Activated T-cell treated with anti-CD3 and anti-CD28 coated beads, Interleukin-2, amount 50 U/mL, for 1 hour (primary cell): ENCODE measurements at regions not wholly inside any gene's neighbourhood (a gene's known extent, or its start where the extent isn't known, plus 50 kb on each side); places are given as distances from the start of the nearest gene placed in this dataset.
"Not testable (repeated sequence)": the region's sequence is repeated elsewhere in the genome, so short reads cannot be mapped to it uniquely, and the experiment has no call there.

Experiments
- DNase-seq: peaks from one replicate; pipeline ENCODE4 v3.0.0-alpha.2; 2020

DNA sequence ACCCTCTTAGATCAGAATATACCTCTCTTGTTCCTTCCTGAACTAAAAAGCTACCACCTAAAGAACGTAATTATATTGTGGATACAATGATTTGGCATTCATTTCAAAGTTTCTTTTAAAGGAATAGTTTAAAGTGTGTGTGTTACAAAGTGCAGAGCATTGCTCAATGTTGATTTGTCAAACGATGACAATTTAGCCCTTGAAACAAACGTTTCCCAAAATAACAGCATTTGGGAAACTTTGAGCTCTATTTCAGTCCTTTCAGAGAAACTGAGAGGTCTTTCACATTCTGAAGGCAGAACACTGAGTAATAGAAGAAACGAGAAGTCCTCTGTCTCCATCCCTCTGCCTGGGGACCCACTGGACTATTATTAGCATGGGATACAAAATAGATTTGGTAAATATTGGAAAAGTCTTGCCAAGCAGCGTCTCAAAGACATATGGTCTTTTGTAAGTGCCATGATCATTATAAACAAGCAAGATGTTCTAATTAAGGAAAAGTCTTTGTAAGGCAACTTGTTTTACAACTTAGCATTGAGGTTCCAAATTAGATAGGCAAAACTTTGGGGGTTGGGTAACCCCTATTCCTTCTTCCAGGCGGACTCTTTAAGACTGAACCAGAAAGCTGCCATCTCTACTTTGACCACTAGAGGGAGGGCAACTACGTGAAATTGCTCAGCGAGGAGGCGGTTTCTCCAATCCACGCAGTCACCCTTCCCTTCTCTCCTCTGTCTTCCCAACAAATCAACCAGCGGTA, 208.8 kb downstream of the RNF144B start:
- no peak for DNase-seq

DNA sequence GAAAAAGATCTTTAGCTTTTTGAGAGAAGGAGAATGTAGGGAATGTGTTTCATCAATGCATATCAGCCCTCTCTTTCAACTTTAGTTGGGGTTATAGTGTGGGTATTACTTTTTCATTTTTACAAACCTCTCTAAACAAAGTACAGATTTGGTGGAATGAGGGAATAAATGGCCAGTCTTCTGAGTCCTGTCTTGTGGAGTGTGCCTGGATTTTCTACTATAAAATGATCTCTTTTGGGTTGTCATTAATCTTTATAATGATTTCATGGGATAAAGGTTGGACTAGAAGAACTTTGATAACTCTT, 209.3 kb downstream of the RNF144B start:
- DNase-seq: no peak

DNA sequence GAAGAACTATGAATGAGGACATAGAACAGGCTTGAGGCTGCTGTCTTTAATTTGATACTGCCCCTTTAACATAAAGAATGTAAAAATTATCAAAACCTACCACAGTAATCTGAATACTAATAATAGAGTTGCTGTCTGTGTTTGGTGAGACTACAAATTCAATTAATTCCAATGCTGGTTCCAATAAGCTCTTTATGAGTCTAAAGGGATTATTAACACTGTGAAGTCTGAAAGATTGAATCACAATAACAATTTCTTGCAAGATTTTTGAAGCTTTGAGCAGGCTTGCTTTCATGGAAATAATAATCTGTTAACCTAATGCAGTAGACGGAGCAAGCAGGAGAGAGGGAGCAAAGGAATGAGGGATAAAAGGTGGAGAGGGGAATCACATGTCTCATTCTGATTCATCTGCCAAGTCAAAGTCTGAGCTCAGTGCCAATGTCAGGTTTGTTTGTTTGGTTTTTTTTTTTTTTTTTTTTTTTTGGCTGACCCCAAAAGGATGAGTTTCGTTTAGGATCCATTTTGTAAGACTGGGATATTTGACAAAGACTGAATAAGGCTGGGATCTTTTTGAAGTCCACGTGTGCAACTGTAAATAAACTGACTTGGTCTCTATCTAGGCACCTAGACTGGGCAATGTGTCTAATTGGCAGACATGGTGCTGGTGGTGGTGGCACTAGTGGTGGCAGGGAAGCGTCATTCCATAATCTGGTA, 211.6 kb downstream of the RNF144B start:
- no peak for DNase-seq

- no peak for DNase-seq
Observed at GRCh38 chr6:18600255-18600654, 213.1 kb downstream of the RNF144B start.

DNA sequence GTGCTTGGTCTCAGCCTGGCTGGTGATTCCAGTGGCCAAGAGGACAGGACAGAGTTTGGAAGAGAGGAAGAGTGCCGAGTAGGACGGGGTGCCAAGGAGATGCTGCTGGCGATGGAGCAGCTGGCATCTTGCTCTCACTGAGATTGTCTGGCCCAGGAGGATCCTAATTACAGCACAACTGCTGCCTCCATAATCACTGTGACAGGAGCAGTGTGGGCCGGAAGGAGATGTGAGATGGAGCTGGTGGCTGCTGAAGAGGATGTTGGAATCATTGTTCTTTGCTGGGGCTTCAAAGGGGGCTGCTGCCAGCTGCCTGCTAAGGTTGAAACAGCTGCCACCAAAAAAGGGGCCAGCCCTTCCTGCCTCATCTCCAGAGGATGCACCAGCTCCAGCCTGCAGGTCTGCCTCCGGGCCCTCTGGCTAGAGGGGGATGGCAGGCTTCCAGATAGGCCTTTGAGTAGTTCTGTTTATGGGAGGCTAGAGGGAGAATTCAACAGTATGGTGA, 214.4 kb downstream of the RNF144B start:
- DNase-seq: no peak

DNA sequence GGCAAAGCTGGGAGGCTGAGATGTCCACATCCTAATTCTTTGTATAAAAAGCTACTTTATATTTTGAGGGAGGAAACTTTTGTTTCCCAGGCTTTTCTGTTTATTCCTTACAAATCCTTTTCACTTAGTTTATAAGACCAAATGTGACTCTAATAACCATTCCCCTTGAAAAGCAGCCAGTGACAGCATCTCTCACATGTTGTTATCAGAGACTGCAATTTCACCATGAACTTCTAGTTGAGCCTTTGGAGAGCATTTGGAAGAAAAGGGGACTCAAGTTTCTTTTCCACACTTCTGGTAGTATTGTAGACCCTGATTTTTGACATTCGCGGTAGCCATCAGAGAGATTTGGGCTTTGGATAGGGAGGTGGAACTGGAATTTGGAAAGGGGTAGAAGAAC, 215.8 kb downstream of the RNF144B start:
- no peak for DNase-seq

DNA sequence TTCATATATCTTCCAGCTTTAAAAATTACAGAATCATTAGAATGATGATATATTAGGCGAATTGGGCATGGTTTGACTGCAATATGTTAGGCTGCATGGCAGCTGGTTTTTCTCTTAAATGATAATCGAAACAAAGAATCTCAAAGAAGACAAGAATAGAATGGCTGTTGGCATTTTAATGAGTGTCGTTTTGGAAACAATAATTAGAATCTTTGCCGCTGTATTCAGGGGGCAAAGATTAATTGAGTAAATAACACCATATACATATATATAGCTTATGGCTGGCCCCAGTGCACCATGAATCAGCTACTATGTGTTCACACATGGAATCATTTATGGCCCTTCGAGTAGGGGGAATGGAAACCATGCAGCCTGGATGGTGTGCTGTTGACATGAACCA, 216.2 kb downstream of the RNF144B start:
- DNase-seq: no peak

GRCh38 chr6:18605841-18606240, 218.7 kb downstream of the RNF144B start:
- no peak for DNase-seq

DNA sequence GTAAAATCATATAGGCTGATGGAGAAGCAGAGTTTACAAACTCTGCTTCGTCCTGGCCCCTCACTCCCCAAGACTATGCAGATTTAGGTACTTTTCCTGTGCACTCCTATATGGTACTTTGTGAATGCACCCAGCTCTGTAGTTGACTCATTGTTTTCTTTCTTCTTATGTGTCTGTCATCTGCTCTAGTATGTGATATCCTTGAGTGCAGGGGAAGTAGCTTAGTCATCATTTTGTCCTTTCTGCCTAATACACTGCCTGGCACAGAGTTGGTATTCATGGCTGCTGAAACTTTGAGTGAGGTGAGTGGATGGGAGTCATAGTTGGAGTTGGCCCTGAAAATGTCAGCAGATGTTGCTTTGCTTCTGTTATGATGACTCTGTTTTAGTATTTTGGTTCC, 222.6 kb downstream of the RNF144B start:
- no peak for DNase-seq

GRCh38 chr6:18613319-18613925, 226.3 kb downstream of the RNF144B start:
- no peak for DNase-seq

- no peak for DNase-seq
Observed at GRCh38 chr6:18629571-18629970, 242.4 kb downstream of the RNF144B start.

DNA sequence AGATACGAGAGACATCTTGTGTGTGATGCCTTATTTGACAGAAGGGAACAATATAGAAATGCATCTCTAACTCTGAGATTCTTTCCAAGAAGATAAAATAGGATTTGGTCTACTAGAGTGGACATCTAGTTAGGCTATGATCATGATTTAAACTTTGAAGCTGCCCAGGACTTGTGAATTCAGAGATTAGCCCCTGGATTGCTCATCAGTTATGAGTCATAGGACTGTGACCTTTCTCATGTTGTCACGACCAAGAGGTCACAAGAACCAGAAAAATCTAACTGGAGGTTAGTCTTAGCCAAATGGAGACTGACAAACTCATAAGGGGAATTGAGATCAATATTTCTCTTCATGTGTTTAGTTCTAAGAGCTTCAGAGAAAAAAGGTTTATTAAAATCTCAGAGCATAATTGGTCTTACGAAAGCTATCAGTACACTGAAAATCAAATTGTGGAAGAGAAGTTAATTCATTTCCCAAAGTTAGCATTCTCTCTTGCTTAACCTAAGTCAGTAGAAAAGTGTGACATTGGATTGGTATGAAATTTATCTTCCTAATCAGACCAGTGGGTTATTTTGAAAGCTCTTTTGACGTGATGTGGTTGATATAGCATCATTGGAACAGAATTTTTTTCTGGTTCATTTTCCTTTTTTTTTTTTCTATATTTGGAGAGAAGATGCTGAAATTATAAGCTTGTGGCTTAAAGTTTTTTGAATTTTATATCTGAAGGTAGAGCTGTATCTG, 245.7 kb downstream of the RNF144B start:
- no peak for DNase-seq

DNA sequence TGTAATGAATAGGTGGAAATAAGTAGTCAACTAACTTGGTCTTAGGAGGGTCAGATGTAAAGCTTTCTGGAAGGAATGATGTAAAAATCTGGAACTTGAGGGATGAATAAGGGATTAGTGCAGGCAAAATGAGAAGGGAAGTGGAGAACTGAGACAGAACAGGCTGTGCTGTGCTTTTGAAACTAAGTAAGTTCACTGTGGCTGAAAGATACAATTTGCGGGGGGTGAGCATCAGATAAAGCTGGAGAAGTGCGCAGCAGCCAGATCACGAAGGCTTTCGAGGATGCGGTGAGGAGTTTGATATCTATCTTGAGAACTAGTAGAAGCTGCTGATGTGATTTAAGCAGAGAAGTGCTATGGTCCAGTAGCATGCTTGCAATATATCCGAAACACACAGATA, 247.8 kb downstream of the RNF144B start:
- DNase-seq: no peak

GRCh38 chr6:18640134-18640533, 253.0 kb downstream of the RNF144B start:
- no peak for DNase-seq

GRCh38 chr6:18640754-18641153, 253.6 kb downstream of the RNF144B start:
- DNase-seq: no peak

GRCh38 chr6:18654821-18655220, 267.7 kb downstream of the RNF144B start:
- no peak for DNase-seq

GRCh38 chr6:18656506-18656905, 269.4 kb downstream of the RNF144B start:
- DNase-seq: no peak

GRCh38 chr6:18659994-18660393, 272.8 kb downstream of the RNF144B start:
- DNase-seq: not testable (repeated sequence)

- no peak for DNase-seq
Observed at GRCh38 chr6:18663011-18663410, 275.9 kb downstream of the RNF144B start.

GRCh38 chr6:18664401-18664800, 277.3 kb downstream of the RNF144B start:
- no peak for DNase-seq

GRCh38 chr6:18667612-18668011, 280.5 kb downstream of the RNF144B start:
- DNase-seq: no peak

- no peak for DNase-seq
Observed at GRCh38 chr6:18668994-18669393, 281.8 kb downstream of the RNF144B start.

DNA sequence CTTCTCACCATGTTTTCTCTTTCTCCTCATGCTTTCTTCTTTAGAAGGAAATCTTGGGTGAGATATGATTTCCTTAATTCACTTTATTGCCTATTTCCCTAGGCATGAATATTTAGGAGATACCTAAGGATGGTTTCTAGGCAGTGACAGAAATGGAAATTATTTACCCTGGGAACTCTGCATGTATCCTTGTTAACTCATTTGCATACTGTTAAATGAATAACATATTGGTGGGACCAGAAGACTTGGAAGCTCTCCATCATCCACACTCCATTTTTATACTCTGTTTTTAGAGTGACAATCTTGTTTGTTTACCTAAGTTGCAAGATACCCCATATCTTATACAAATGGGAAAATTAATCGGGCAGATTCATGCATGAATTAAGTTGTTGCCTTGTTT, 285.7 kb downstream of the RNF144B start:
- DNase-seq: no peak
